ENCODE measurements at regions not wholly inside any gene's neighbourhood (a gene's known extent, or its start where the extent isn't known, plus 50 kb on each side); places are given as distances from the start of the nearest gene placed in this dataset.

DNA sequence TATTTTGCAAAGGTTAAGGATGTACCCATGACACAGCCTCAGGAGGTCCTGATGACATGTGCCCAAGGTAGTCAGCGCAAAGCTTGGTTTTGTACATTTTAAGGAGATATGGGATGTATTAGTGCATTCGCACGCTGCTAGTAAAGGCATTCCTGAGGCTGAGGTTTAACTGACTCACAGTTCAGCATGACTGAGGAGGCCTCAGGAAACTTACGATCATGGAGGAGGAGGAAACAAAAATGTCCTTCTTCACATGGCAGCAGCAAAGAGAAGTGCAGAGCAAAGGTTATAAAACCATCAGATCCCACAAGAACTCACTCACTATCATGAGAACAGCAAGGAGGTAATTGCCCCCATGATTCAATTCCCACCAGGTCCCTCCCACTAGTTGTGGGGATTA, 1017.4 kb downstream of the EFNB2 start:
- Histone ChIP-seq H3K36me3 (no peaks in the 10 kb centered on the region), H3K27me3 (no peaks in the 10 kb centered on the region), H3K4me1 (no peaks in the 10 kb centered on the region), H3K27ac (no peak overlapping the region), H3K9me3 (no peaks in the 10 kb centered on the region), H3K4me3 (no peak overlapping the region)
- TF ChIP-seq, protein P1, sequence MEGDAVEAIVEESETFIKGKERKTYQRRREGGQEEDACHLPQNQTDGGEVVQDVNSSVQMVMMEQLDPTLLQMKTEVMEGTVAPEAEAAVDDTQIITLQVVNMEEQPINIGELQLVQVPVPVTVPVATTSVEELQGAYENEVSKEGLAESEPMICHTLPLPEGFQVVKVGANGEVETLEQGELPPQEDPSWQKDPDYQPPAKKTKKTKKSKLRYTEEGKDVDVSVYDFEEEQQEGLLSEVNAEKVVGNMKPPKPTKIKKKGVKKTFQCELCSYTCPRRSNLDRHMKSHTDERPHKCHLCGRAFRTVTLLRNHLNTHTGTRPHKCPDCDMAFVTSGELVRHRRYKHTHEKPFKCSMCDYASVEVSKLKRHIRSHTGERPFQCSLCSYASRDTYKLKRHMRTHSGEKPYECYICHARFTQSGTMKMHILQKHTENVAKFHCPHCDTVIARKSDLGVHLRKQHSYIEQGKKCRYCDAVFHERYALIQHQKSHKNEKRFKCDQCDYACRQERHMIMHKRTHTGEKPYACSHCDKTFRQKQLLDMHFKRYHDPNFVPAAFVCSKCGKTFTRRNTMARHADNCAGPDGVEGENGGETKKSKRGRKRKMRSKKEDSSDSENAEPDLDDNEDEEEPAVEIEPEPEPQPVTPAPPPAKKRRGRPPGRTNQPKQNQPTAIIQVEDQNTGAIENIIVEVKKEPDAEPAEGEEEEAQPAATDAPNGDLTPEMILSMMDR (IDR thresholded peaks at IDR 0.05) = no peak
- DNase-seq (ENCODE audit: low spot score) = no peak

- Histone ChIP-seq H3K4me1 (no peaks in the 10 kb centered on the region), H3K9me3 (no peaks in the 10 kb centered on the region), H3K27me3 (no peaks in the 10 kb centered on the region), H3K27ac (no peak overlapping the region), H3K36me3 (no peaks in the 10 kb centered on the region), H3K4me3 (no peak overlapping the region)
- TF ChIP-seq, protein P1 (IDR thresholded peaks at IDR 0.05) = no peak
- DNase-seq (ENCODE audit: low spot score) = no peak
Measured at GRCh38 chr13:105514401-105514800, 1021.1 kb downstream of the EFNB2 start.

- TF ChIP-seq, protein P1 (IDR thresholded peaks at IDR 0.05) = no peak
- DNase-seq (ENCODE audit: low spot score) = no peak
- no peak overlapping the region for H3K4me3 ChIP-seq
- no peaks in the 10 kb centered on the region for H3K4me1 ChIP-seq
- no peaks in the 10 kb centered on the region for H3K36me3 ChIP-seq
- H3K27me3 ChIP-seq = no peaks in the 10 kb centered on the region
- H3K9me3 ChIP-seq = no peaks in the 10 kb centered on the region
- no peak overlapping the region for H3K27ac ChIP-seq
Measured at GRCh38 chr13:105513448-105513847, 1022.0 kb downstream of the EFNB2 start.

- TF ChIP-seq, protein P1 (IDR thresholded peaks at IDR 0.05) = no peak
- Histone ChIP-seq H3K27ac (no peak overlapping the region), H3K4me3 (no peak overlapping the region), H3K9me3 (no peaks in the 10 kb centered on the region), H3K4me1 (no peaks in the 10 kb centered on the region), H3K36me3 (no peaks in the 10 kb centered on the region), H3K27me3 (no peaks in the 10 kb centered on the region)
- DNase-seq (ENCODE audit: low spot score) = no peak
Measured at GRCh38 chr13:105509981-105510762, 1025.3 kb downstream of the EFNB2 start.

DNA sequence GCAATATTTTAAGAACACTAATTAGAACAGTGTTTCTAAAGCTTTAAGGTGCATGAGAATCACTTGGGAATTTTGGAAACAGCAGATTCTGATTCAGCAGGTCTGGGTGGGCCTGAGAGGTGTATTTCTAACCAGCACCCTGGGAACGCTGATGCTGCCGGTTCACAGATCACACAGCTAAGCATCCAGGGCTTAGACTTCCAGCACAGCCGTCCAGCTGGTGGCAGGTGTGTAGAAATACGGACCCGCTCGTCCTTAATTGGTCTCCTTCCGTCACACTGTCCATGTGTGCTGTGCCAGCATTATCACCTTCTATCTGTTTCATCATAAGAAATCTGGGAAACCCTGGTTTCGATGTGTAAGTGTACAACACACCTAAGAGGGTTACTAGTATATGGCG, 1029.0 kb downstream of the EFNB2 start:
- Histone ChIP-seq H3K9me3 (no peaks in the 10 kb centered on the region), H3K4me3 (no peak overlapping the region), H3K27me3 (no peaks in the 10 kb centered on the region), H3K36me3 (no peaks in the 10 kb centered on the region), H3K27ac (no peak overlapping the region), H3K4me1 (no peaks in the 10 kb centered on the region)
- DNase-seq (ENCODE audit: low spot score) = no peak
- TF ChIP-seq, protein P1 (IDR thresholded peaks at IDR 0.05) = no peak

GRCh38 chr13:105502193-105502592, 1033.3 kb downstream of the EFNB2 start:
- H3K9me3 ChIP-seq = no peaks in the 10 kb centered on the region
- H3K4me3 ChIP-seq = no peak overlapping the region
- no peak for DNase-seq (ENCODE audit: low spot score)
- H3K36me3 ChIP-seq = no peaks in the 10 kb centered on the region
- H3K27ac ChIP-seq = no peak overlapping the region
- TF ChIP-seq, protein P1 (IDR thresholded peaks at IDR 0.05) = no peak
- H3K27me3 ChIP-seq = no peaks in the 10 kb centered on the region
- no peaks in the 10 kb centered on the region for H3K4me1 ChIP-seq

Measured in right atrium auricular region (tissue), 2 donors.